ENCODE measurements at regions not wholly inside any gene's neighbourhood (a gene's known extent, or its start where the extent isn't known, plus 50 kb on each side); places are given as distances from the start of the nearest gene placed in this dataset.

DNA sequence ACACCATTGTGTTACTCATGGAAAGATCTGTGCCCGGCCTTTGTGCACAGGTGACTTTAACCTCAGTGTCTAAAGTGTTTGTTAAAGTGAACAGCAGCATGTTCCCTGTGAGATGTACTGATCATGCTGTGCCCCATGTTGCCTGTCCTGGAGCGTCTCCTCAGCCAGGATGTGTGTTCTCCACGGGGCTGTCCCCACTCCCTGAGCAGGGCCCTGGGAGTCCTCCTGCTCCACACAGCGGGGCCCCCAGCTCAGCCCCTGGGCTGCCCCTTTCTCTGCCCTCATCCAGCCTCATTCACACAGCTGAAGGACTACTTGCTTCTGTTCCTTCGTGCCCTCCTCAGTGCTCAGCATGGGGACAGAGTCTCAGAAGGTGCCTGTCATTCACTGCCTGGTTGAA is 131.5 kb downstream of the SLC38A6 start:
- no peak overlapping the region for H3K9ac ChIP-seq (ENCODE audit: low read depth in 1 of 2, low read length in 2 of 2)
- no peak overlapping the region for H3K27ac ChIP-seq (ENCODE audit: low read depth in 1 of 2, low read length in 2 of 2)
- no peaks in the 10 kb centered on the region for H3K4me1 ChIP-seq (ENCODE audit: control insufficient read depth in 4 of 4, insufficient read depth in 4 of 4, low read length in 3 of 4)
- 93% methylated on average over 5 of the region's 5 CpGs for WGBS
- H3K27me3 ChIP-seq (ENCODE audit: control insufficient read depth in 4 of 4, insufficient read depth in 4 of 4, low read length in 3 of 4): no peaks in the 10 kb centered on the region
- H3K4me3 ChIP-seq (ENCODE audit: low read depth in 1 of 3, low read length in 3 of 3): no peak overlapping the region
- DNase-seq (ENCODE audit: low spot score): no peak
- no peaks in the 10 kb centered on the region for H3K36me3 ChIP-seq (ENCODE audit: control insufficient read depth in 4 of 4, insufficient read depth in 3 of 4, low read depth in 1 of 4, low read length in 3 of 4)
- no peaks in the 10 kb centered on the region for H3K9me3 ChIP-seq (ENCODE audit: control insufficient read depth in 4 of 4, low read length in 3 of 4)
- TF ChIP-seq TAF1 (conservative IDR thresholded peaks at IDR 0.05) (no peak), RXRA (IDR thresholded peaks at IDR 0.05) (no peak), FOXA2 (IDR thresholded peaks at IDR 0.05) (no peak), FOXA1 (IDR thresholded peaks at IDR 0.05) (no peak), HNF4A (conservative IDR thresholded peaks at IDR 0.05) (no peak)
- TF ChIP-seq, protein P1, sequence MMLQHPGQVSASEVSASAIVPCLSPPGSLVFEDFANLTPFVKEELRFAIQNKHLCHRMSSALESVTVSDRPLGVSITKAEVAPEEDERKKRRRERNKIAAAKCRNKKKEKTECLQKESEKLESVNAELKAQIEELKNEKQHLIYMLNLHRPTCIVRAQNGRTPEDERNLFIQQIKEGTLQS (IDR thresholded peaks at IDR 0.05): no peak
- TF ChIP-seq, protein P2, sequence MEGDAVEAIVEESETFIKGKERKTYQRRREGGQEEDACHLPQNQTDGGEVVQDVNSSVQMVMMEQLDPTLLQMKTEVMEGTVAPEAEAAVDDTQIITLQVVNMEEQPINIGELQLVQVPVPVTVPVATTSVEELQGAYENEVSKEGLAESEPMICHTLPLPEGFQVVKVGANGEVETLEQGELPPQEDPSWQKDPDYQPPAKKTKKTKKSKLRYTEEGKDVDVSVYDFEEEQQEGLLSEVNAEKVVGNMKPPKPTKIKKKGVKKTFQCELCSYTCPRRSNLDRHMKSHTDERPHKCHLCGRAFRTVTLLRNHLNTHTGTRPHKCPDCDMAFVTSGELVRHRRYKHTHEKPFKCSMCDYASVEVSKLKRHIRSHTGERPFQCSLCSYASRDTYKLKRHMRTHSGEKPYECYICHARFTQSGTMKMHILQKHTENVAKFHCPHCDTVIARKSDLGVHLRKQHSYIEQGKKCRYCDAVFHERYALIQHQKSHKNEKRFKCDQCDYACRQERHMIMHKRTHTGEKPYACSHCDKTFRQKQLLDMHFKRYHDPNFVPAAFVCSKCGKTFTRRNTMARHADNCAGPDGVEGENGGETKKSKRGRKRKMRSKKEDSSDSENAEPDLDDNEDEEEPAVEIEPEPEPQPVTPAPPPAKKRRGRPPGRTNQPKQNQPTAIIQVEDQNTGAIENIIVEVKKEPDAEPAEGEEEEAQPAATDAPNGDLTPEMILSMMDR (IDR thresholded peaks at IDR 0.05; ENCODE audit: low read depth, low read length, missing input control): no peak

DNA sequence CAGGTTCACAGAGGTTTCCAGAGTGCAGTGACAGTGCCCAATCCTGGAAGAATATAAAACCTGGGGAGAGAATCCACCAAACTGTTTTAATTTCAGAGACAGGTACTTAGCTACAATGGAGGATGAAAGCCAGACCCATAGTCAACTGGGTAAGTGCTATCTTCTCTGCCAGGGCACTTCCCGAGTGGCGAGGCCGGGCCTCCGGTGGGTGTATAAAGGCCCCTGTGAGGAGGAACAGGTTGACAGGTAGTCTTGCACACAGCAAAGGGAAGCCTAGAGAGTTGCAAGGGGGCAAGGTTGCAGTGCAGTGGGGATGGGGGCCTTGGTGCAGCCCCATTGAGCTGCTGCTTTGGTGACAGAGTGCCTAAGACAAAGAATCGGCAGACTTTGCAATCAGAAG is 130.7 kb downstream of the SLC38A6 start:
- no peak for TF ChIP-seq NR2F2 (IDR thresholded peaks at IDR 0.05)
- no peak for TF ChIP-seq RXRA (IDR thresholded peaks at IDR 0.05)
- TF ChIP-seq, protein P3, sequence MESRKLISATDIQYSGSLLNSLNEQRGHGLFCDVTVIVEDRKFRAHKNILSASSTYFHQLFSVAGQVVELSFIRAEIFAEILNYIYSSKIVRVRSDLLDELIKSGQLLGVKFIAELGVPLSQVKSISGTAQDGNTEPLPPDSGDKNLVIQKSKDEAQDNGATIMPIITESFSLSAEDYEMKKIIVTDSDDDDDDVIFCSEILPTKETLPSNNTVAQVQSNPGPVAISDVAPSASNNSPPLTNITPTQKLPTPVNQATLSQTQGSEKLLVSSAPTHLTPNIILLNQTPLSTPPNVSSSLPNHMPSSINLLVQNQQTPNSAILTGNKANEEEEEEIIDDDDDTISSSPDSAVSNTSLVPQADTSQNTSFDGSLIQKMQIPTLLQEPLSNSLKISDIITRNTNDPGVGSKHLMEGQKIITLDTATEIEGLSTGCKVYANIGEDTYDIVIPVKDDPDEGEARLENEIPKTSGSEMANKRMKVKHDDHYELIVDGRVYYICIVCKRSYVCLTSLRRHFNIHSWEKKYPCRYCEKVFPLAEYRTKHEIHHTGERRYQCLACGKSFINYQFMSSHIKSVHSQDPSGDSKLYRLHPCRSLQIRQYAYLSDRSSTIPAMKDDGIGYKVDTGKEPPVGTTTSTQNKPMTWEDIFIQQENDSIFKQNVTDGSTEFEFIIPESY (IDR thresholded peaks at IDR 0.05): no peak
- no peak for TF ChIP-seq RAD21 (IDR thresholded peaks at IDR 0.05)
- no peak for TF ChIP-seq FOXA2 (IDR thresholded peaks at IDR 0.05)
- TF ChIP-seq GABPA (IDR thresholded peaks at IDR 0.05 in 1 of 2, conservative IDR thresholded peaks at IDR 0.05 in 1 of 2): no peak
- no peak for TF ChIP-seq FOXA1 (IDR thresholded peaks at IDR 0.05)
- no peak for TF ChIP-seq HNF4A (conservative IDR thresholded peaks at IDR 0.05)
- no peak for TF ChIP-seq TAF1 (conservative IDR thresholded peaks at IDR 0.05)
- TF ChIP-seq, protein P2 (IDR thresholded peaks at IDR 0.05; ENCODE audit: low read depth, low read length, missing input control): no peak
- no peak for TF ChIP-seq JUND (IDR thresholded peaks at IDR 0.05)
- TF ChIP-seq, protein P4, sequence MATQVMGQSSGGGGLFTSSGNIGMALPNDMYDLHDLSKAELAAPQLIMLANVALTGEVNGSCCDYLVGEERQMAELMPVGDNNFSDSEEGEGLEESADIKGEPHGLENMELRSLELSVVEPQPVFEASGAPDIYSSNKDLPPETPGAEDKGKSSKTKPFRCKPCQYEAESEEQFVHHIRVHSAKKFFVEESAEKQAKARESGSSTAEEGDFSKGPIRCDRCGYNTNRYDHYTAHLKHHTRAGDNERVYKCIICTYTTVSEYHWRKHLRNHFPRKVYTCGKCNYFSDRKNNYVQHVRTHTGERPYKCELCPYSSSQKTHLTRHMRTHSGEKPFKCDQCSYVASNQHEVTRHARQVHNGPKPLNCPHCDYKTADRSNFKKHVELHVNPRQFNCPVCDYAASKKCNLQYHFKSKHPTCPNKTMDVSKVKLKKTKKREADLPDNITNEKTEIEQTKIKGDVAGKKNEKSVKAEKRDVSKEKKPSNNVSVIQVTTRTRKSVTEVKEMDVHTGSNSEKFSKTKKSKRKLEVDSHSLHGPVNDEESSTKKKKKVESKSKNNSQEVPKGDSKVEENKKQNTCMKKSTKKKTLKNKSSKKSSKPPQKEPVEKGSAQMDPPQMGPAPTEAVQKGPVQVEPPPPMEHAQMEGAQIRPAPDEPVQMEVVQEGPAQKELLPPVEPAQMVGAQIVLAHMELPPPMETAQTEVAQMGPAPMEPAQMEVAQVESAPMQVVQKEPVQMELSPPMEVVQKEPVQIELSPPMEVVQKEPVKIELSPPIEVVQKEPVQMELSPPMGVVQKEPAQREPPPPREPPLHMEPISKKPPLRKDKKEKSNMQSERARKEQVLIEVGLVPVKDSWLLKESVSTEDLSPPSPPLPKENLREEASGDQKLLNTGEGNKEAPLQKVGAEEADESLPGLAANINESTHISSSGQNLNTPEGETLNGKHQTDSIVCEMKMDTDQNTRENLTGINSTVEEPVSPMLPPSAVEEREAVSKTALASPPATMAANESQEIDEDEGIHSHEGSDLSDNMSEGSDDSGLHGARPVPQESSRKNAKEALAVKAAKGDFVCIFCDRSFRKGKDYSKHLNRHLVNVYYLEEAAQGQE (IDR thresholded peaks at IDR 0.05): no peak
- TF ChIP-seq YY1 (IDR thresholded peaks at IDR 0.05): no peak
- TF ChIP-seq, protein P5, sequence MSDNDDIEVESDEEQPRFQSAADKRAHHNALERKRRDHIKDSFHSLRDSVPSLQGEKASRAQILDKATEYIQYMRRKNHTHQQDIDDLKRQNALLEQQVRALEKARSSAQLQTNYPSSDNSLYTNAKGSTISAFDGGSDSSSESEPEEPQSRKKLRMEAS (IDR thresholded peaks at IDR 0.05): no peak
- WGBS: 97% methylated on average over 5 of the region's 5 CpGs

More for the DNA sequence above, 130.7 kb downstream of the SLC38A6 start:
- DNase-seq (ENCODE audit: low spot score): no peak
- Histone ChIP-seq H3K36me3 (ENCODE audit: control insufficient read depth in 4 of 4, insufficient read depth in 3 of 4, low read depth in 1 of 4, low read length in 3 of 4) (no peaks in the 10 kb centered on the region), H3K4me3 (ENCODE audit: low read depth in 1 of 3, low read length in 3 of 3) (no peak overlapping the region), H3K27me3 (ENCODE audit: control insufficient read depth in 4 of 4, insufficient read depth in 4 of 4, low read length in 3 of 4) (no peaks in the 10 kb centered on the region), H3K4me1 (ENCODE audit: control insufficient read depth in 4 of 4, insufficient read depth in 4 of 4, low read length in 3 of 4) (no peaks in the 10 kb centered on the region), H3K27ac (ENCODE audit: low read depth in 1 of 2, low read length in 2 of 2) (no peak overlapping the region), H3K9ac (ENCODE audit: low read depth in 1 of 2, low read length in 2 of 2) (no peak overlapping the region), H3K9me3 (ENCODE audit: control insufficient read depth in 4 of 4, low read length in 3 of 4) (no peaks in the 10 kb centered on the region)

Measured in liver (tissue), 8 donors.